Lower leg skin (tissue), 4 donors: ENCODE measurements at regions not wholly inside any gene's neighbourhood (a gene's known extent, or its start where the extent isn't known, plus 50 kb on each side); places are given as distances from the start of the nearest gene placed in this dataset.

ENCODE experiments used
- DNase-seq, 2 donors: peaks; one replicate each; pipeline ENCODE4 v3.0.0-alpha.2; 2019; ENCODE audit warnings: low spot score in 2 of 2
- H3K4me3 ChIP-seq: fragments of 200-600 bp; sonication (generic); 2 replicates; pipeline ENCODE4 v1.5.1; 2017; ENCODE audit warnings: mild to moderate bottlenecking, low read depth; ENCODE audit not compliant: poor library complexity, severe bottlenecking
- POLR2A ChIP-seq, 2 donors: fragments of 450-650 bp; IDR thresholded peaks; one replicate each; pipeline ENCODE4 v1.6.1; 2016 to 2017; ENCODE audit warnings: antibody characterized with exemption in 2 of 2, mild to moderate bottlenecking in 1 of 2, moderate library complexity in 1 of 2
- WGBS, 2 donors: methylation state at CpG; one replicate each; pipeline ENCODE4 v1.1.5; 2018; 5-methylcytosine and 5-hydroxymethylcytosine counted together
- intact Hi-C: fragments of 100-400 bp; cut with DNase I; formaldehyde crosslinking; loops from one replicate; pipeline ENCODE4 v1.15.0; 2023; ENCODE audit warnings: low total_unique reads
- TF ChIP-seq, protein P1 (sequence below), 3 donors: fragments of 450-650 bp; IDR thresholded peaks; one replicate each; pipeline ENCODE4 v1.5.1; 2016; ENCODE audit warnings: antibody characterized with exemption in 3 of 3, mild to moderate bottlenecking in 3 of 3, moderate library complexity in 2 of 3

DNA sequence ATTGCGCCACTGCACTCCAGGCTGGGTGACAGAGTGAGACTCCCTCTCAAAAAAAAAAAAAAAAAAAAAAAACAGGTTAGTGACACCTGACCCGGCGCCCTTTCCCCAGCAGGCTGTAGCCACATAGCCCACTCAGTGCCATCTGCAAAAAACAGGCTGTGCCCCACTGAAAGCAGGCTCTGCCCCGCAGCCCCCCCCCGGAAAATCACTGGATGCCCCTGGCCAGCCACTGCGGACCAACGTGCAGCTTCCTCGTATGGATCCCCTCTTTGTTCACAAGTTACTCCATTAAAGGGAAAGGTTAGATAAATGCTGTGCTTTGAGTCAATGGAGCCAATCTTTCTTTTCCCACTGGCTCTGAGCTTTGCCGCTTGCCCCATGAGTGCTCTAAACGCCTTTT is 660.3 kb downstream of the TBC1D22A start:
- no peak for DNase-seq

DNA sequence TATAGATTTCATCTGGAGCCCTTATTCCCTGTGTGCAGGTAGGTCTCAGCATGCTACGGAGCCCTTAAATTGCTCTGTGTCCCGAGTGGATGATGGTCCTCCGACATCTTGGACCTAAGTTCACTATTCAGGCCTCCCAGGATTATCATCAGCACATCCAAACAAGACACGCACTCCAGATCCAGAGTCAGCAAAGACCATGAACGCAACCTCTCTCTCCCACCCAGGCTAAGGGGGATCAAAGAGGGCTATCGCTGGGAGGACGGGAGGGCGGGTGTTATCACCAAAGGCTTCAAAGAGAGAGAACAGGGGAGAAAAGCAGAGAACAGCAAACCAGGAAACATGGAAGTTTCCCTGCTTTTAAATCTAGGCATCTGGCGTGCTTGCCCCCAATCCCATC is 659.4 kb downstream of the TBC1D22A start:
- intact Hi-C loops, result no loop called here
- 81 to 84% methylated on average over 9 of the region's 9 CpGs for WGBS, 2 donors
- no peak for TF ChIP-seq POLR2A (IDR thresholded peaks at IDR 0.05)
- TF ChIP-seq, protein P1, sequence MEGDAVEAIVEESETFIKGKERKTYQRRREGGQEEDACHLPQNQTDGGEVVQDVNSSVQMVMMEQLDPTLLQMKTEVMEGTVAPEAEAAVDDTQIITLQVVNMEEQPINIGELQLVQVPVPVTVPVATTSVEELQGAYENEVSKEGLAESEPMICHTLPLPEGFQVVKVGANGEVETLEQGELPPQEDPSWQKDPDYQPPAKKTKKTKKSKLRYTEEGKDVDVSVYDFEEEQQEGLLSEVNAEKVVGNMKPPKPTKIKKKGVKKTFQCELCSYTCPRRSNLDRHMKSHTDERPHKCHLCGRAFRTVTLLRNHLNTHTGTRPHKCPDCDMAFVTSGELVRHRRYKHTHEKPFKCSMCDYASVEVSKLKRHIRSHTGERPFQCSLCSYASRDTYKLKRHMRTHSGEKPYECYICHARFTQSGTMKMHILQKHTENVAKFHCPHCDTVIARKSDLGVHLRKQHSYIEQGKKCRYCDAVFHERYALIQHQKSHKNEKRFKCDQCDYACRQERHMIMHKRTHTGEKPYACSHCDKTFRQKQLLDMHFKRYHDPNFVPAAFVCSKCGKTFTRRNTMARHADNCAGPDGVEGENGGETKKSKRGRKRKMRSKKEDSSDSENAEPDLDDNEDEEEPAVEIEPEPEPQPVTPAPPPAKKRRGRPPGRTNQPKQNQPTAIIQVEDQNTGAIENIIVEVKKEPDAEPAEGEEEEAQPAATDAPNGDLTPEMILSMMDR (IDR thresholded peaks at IDR 0.05), result no peak
- no peak overlapping the region for H3K4me3 ChIP-seq
- no peak for DNase-seq

More for the DNA sequence above, 660.3 kb downstream of the TBC1D22A start:
- no peak overlapping the region for H3K4me3 ChIP-seq
- WGBS, 2 donors, result 76 to 90% methylated on average over 10 of the region's 10 CpGs
- intact Hi-C loops, result no loop called here
- TF ChIP-seq POLR2A (IDR thresholded peaks at IDR 0.05), result no peak
- TF ChIP-seq, protein P1 (IDR thresholded peaks at IDR 0.05), result no peak

DNA sequence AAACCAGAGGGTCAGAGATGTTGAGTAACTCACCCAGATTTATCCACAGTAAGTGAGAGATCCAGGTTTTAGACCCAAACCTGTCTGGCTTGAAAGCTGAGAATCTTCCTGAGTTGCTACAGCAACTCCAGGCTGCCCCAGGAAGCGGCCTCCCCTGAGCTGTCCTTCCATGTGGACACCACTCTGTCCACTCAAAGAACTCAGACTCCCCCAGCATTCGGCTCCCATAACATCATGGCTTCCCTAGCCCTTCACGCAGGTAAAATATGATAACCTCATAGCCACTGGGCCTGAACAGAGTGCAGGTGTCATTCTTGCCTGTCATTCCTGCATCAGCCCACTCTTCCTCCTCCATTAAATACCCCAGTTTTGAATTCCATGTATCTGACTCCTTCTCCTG is 657.8 kb downstream of the TBC1D22A start:
- no peak for DNase-seq
- intact Hi-C loops, result no loop called here
- no peak overlapping the region for H3K4me3 ChIP-seq
- TF ChIP-seq POLR2A (IDR thresholded peaks at IDR 0.05), result no peak
- TF ChIP-seq, protein P1 (IDR thresholded peaks at IDR 0.05), result no peak
- WGBS, 2 donors, result 64 to 75% methylated on average over 3 of the region's 3 CpGs

DNA sequence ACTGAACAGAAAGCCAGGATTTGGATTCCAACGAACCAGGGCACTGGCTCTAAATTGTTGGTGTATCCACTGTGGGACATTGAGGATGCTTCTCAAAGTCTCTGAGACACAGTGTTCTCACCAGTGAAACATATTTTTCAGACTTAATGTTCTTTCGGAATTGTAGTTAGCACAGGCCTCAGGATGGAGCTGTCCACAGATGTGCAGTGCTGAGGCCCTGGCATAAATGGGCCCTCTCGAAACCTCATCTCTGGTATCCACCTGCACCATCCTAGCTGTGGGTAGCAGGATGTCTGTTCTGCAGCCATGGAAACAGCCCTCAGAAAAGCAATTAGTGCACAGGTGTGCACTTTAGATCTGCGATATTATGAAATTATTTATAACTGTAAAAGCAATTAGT is 656.8 kb downstream of the TBC1D22A start:
- TF ChIP-seq POLR2A (IDR thresholded peaks at IDR 0.05), result no peak
- TF ChIP-seq, protein P1 (IDR thresholded peaks at IDR 0.05), result no peak
- WGBS, 2 donors, result 50 to 55% methylated on average over 4 of the region's 4 CpGs
- no peak overlapping the region for H3K4me3 ChIP-seq
- no peak for DNase-seq
- intact Hi-C loops, result no loop called here

DNA sequence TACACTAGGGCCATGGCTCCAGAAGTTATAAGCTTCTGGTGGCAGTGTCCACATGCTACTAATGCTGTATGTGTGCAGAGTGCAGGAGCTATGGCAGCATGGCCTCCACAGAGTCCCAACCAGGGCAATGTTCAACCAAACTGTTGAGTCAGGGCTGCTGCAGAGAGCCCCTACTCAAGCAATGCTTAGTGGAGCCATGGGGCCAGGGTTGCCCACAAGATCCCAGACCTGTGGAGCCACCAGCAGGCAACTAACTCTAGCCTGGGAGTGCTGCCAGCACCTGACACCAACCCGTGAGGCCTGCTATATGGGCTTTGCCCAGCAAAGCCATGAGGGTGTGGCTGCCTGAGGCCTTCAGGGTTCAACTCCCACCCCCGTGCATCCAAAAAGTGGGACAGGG is 655.2 kb downstream of the TBC1D22A start:
- no peak for DNase-seq
- no peak overlapping the region for H3K4me3 ChIP-seq
- TF ChIP-seq, protein P1 (IDR thresholded peaks at IDR 0.05), result no peak
- TF ChIP-seq POLR2A (IDR thresholded peaks at IDR 0.05), result no peak
- intact Hi-C loops, result no loop called here
- WGBS, 2 donors, result 54 to 68% methylated on average over 2 of the region's 2 CpGs

DNA sequence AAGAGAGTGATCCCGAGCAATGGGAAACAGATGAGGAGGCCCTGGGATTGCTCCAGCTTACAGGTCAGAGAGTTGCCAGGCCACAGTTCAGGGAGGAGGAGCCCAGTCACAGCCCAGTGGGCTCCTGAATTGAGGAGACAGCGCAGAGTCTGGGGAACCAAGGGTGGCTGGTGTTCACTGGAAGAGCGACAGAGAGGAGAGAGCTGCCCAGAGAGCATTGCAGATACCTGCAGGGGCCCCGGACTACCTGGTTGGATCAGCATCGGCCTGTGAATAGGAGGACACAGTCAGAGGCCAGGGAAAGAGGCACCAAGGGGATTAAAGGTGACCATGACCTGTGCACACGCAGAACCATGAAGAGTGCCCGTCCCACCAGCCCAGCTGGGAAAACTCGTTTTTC is 648.6 kb downstream of the TBC1D22A start:
- WGBS, 2 donors, result 72 to 80% methylated on average over 8 of the region's 8 CpGs
- TF ChIP-seq POLR2A (IDR thresholded peaks at IDR 0.05), result no peak
- TF ChIP-seq, protein P1 (IDR thresholded peaks at IDR 0.05), result no peak
- intact Hi-C loops, result no loop called here
- DNase-seq, result no peak
- no peak overlapping the region for H3K4me3 ChIP-seq
